PC-3 (cell line): ENCODE measurements at regions not wholly inside any gene's neighbourhood (a gene's known extent, or its start where the extent isn't known, plus 50 kb on each side); places are given as distances from the start of the nearest gene placed in this dataset.

Experiments used
- EZH2 ChIP-seq: fragments of 300-600 bp; sonication (generic); IDR thresholded peaks from one replicate; pipeline ENCODE4 v1.6.1; 2017; ENCODE audit warnings: antibody characterized with exemption, mild to moderate bottlenecking, low read length; ENCODE audit not compliant: unreplicated experiment
- TF ChIP-seq, protein P1 (sequence below): fragments of 300-600 bp; sonication (generic); conservative IDR thresholded peaks from 2 replicates; pipeline ENCODE4 v1.5.1; 2017; ENCODE audit warnings: antibody characterized with exemption, low read depth, mild to moderate bottlenecking, low read length

DNA sequence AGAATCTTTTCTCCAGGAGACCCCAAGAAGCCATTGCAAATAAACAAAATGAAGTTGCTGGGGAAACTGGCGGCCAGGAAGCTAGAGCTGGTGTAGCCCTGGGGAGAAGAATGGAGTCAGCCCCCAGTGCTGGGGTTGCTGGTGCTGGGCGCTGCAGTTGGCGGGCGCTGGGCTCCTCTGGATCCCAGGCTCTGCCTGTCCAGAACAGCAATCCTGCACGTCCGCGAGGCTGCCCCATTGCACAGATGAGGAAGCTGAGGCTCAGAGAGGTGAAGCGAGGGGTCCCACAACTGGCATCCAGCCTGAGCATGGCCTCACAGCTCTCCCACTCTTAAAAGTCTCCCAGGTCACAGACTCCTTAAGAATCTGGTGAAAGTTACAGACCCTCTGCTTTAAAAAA is 161.1 kb downstream of the OR4M2 start:
- TF ChIP-seq, protein P1, sequence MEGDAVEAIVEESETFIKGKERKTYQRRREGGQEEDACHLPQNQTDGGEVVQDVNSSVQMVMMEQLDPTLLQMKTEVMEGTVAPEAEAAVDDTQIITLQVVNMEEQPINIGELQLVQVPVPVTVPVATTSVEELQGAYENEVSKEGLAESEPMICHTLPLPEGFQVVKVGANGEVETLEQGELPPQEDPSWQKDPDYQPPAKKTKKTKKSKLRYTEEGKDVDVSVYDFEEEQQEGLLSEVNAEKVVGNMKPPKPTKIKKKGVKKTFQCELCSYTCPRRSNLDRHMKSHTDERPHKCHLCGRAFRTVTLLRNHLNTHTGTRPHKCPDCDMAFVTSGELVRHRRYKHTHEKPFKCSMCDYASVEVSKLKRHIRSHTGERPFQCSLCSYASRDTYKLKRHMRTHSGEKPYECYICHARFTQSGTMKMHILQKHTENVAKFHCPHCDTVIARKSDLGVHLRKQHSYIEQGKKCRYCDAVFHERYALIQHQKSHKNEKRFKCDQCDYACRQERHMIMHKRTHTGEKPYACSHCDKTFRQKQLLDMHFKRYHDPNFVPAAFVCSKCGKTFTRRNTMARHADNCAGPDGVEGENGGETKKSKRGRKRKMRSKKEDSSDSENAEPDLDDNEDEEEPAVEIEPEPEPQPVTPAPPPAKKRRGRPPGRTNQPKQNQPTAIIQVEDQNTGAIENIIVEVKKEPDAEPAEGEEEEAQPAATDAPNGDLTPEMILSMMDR: no peak
- no peak for TF ChIP-seq EZH2
